HEK293 (cell line): ENCODE measurements at regions not wholly inside any gene's neighbourhood (a gene's known extent, or its start where the extent isn't known, plus 50 kb on each side); places are given as distances from the start of the nearest gene placed in this dataset.
A peak's percentile ranks its signal among the peaks of the same experiment; 100 is the strongest.

ENCODE experiments used
- CTCF ChIA-PET: fragments of 350-600 bp; formaldehyde crosslinking; extraction: SDS; loops from one replicate; lab custom pipeline; 2021; ENCODE audit warnings: antibody characterized with exemption; lab: Yijun Ruan, JAX
- POLR2A ChIA-PET: fragments of 300-600 bp; formaldehyde crosslinking; extraction: SDS; loops from one replicate; lab custom pipeline; 2020; ENCODE audit warnings: antibody characterized with exemption, inconsistent platforms; lab: Yijun Ruan, JAX
- H3K27ac ChIP-seq: fragments of 200-500 bp; sonication (Bioruptor generic); 2 replicates; pipeline ENCODE4 v1.5.1; 2014; ENCODE audit warnings: low read depth, low read length, control low read depth, inconsistent platforms; ENCODE audit errors: extremely low read depth
- H3K36me3 ChIP-seq, 2 experiments: fragments of 200-500 bp in 1 of 2; sonication (Bioruptor generic) in 1 of 2; 1 replicate in 1 of 2; 2 replicates in 1 of 2; pipeline ENCODE4 v1.5.1; 2014 to 2017; ENCODE audit warnings: inconsistent platforms in 2 of 2, low read length in 2 of 2; ENCODE audit not compliant: control insufficient read depth in 2 of 2, insufficient read depth in 1 of 2
- H3K4me1 ChIP-seq: fragments of 200-500 bp; sonication (Bioruptor generic); 2 replicates; pipeline ENCODE4 v1.5.1; 2014; ENCODE audit warnings: mild to moderate bottlenecking, low read length, inconsistent platforms; ENCODE audit not compliant: control insufficient read depth, insufficient read depth
- H3K4me3 ChIP-seq: 2 replicates; pipeline ENCODE4 v1.5.1; 2011; ENCODE audit warnings: low read depth, mild to moderate bottlenecking, control low read depth, low read length, moderate library complexity
- H3K9me3 ChIP-seq: fragments of 200-500 bp; sonication (Bioruptor generic); 2 replicates; pipeline ENCODE4 v1.5.1; 2014; ENCODE audit warnings: low read depth, low read length, inconsistent platforms; ENCODE audit not compliant: control insufficient read depth, insufficient read depth
- BCL11B ChIP-seq: fragments of 450-650 bp; formaldehyde crosslinking; IDR thresholded peaks from 2 replicates; pipeline ENCODE4 v1.5.1; 2016; ENCODE audit warnings: low read depth, missing biosample characterization, missing genetic modification characterization
- EGR2 ChIP-seq: fragments of 450-650 bp; formaldehyde crosslinking; IDR thresholded peaks from 2 replicates; pipeline ENCODE4 v1.5.1; 2016; ENCODE audit warnings: low read depth, missing biosample characterization, missing genetic modification characterization
- HIC1 ChIP-seq: fragments of 450-650 bp; formaldehyde crosslinking; IDR thresholded peaks from 2 replicates; pipeline ENCODE4 v1.5.1; 2016; ENCODE audit warnings: missing biosample characterization, missing genetic modification characterization
- KLF16 ChIP-seq: fragments of 450-650 bp; formaldehyde crosslinking; IDR thresholded peaks from 2 replicates; pipeline ENCODE4 v1.5.1; 2017; ENCODE audit warnings: missing biosample characterization, missing genetic modification characterization
- KLF17 ChIP-seq: fragments of 450-650 bp; formaldehyde crosslinking; IDR thresholded peaks from 2 replicates; pipeline ENCODE4 v1.5.1; 2016; ENCODE audit warnings: missing biosample characterization, missing genetic modification characterization
- ZBTB10 ChIP-seq: fragments of 450-650 bp; formaldehyde crosslinking; IDR thresholded peaks from 2 replicates; pipeline ENCODE4 v1.5.1; 2016; ENCODE audit warnings: missing biosample characterization, missing genetic modification characterization
- ZBTB21 ChIP-seq: fragments of 450-650 bp; formaldehyde crosslinking; IDR thresholded peaks from 2 replicates; pipeline ENCODE4 v1.5.1; 2017; ENCODE audit warnings: missing biosample characterization, missing genetic modification characterization
- ZEB2 ChIP-seq: fragments of 450-650 bp; formaldehyde crosslinking; IDR thresholded peaks from 2 replicates; pipeline ENCODE4 v1.5.1; 2016; ENCODE audit warnings: missing biosample characterization, missing genetic modification characterization
- ZFHX2 ChIP-seq: fragments of 450-650 bp; formaldehyde crosslinking; conservative IDR thresholded peaks from 2 replicates; pipeline ENCODE4 v1.5.1; 2016; ENCODE audit warnings: missing biosample characterization, missing genetic modification characterization
- ZNF112 ChIP-seq: fragments of 450-650 bp; formaldehyde crosslinking; IDR thresholded peaks from 2 replicates; pipeline ENCODE4 v1.5.0; 2017; ENCODE audit warnings: missing biosample characterization, missing genetic modification characterization
- ZNF140 ChIP-seq: fragments of 450-650 bp; formaldehyde crosslinking; IDR thresholded peaks from 2 replicates; pipeline ENCODE4 v1.5.1; 2016; ENCODE audit warnings: missing biosample characterization, missing genetic modification characterization
- ZNF221 ChIP-seq: fragments of 450-650 bp; formaldehyde crosslinking; IDR thresholded peaks from 2 replicates; pipeline ENCODE4 v1.5.1; 2017; ENCODE audit warnings: missing biosample characterization, missing genetic modification characterization, borderline replicate concordance
- ZNF26 ChIP-seq: fragments of 450-650 bp; formaldehyde crosslinking; IDR thresholded peaks from 2 replicates; pipeline ENCODE4 v1.5.1; 2016; ENCODE audit warnings: missing biosample characterization, missing genetic modification characterization
- ZNF302 ChIP-seq: fragments of 450-650 bp; formaldehyde crosslinking; IDR thresholded peaks from 2 replicates; pipeline ENCODE4 v1.5.1; 2016; ENCODE audit warnings: missing biosample characterization, missing genetic modification characterization, low read depth
- ZNF37A ChIP-seq: fragments of 450-650 bp; IDR thresholded peaks from 2 replicates; pipeline ENCODE4 v1.5.1; 2018; ENCODE audit warnings: missing biosample characterization, missing genetic modification characterization
- ZNF423 ChIP-seq: fragments of 450-650 bp; formaldehyde crosslinking; IDR thresholded peaks from 2 replicates; pipeline ENCODE4 v1.5.1; 2016; ENCODE audit warnings: missing biosample characterization, missing genetic modification characterization
- ZNF433 ChIP-seq: fragments of 450-650 bp; formaldehyde crosslinking; IDR thresholded peaks from 2 replicates; pipeline ENCODE4 v1.5.1; 2016; ENCODE audit warnings: missing biosample characterization, missing genetic modification characterization, low read depth
- ZNF488 ChIP-seq: fragments of 450-650 bp; formaldehyde crosslinking; IDR thresholded peaks from 2 replicates; pipeline ENCODE4 v1.5.1; 2016; ENCODE audit warnings: missing biosample characterization, missing genetic modification characterization
- ZNF501 ChIP-seq: fragments of 450-650 bp; formaldehyde crosslinking; IDR thresholded peaks from 2 replicates; pipeline ENCODE4 v1.5.1; 2016; ENCODE audit warnings: missing biosample characterization, missing genetic modification characterization
- ZNF600 ChIP-seq: fragments of 450-650 bp; formaldehyde crosslinking; IDR thresholded peaks from 2 replicates; pipeline ENCODE4 v1.5.1; 2016; ENCODE audit warnings: missing biosample characterization, missing genetic modification characterization
- ZNF629 ChIP-seq: fragments of 450-650 bp; formaldehyde crosslinking; IDR thresholded peaks from 2 replicates; pipeline ENCODE4 v1.5.1; 2017; ENCODE audit warnings: missing biosample characterization, missing genetic modification characterization
- ZNF670 ChIP-seq: fragments of 450-650 bp; formaldehyde crosslinking; IDR thresholded peaks from 2 replicates; pipeline ENCODE4 v1.5.1; 2016; ENCODE audit warnings: missing biosample characterization, missing genetic modification characterization, low read depth

- TF ChIP-seq HIC1 (tag by site-specific recombination) (no peak), ZNF501 (tag by site-specific recombination) (no peak), ZNF423 (no peak), ZNF37A (no peak), BCL11B (tag by site-specific recombination) (no peak), ZNF26 (tag by site-specific recombination) (no peak)
- Histone ChIP-seq H3K4me3 (no peak overlapping the region), H3K36me3 (no peaks in the 10 kb centered on the region), H3K27ac (no peak overlapping the region), H3K4me1 (no peaks in the 10 kb centered on the region), H3K9me3 (no peaks in the 10 kb centered on the region)
- CTCF ChIA-PET = interaction anchor here (0.7 to 1.0 kb wide), 2 partner anchors 37 to 668 kb away, joined by 3 read pairs; no protein-coding TSS in a partner anchor
- POLR2A ChIA-PET = no interaction called here
These were observed 74.6 kb upstream of the NALF2 start for GRCh38 chrX:69429339-69430015.

- no peaks in the 10 kb centered on the region for H3K4me1 ChIP-seq
- no peak overlapping the region for H3K4me3 ChIP-seq
- H3K27ac ChIP-seq = no peak overlapping the region
- no peaks in the 10 kb centered on the region for H3K9me3 ChIP-seq
- CTCF ChIA-PET = interaction anchor here (0.6 to 1.1 kb wide), 4 partner anchors 17 to 179 kb away, joined by 3 to 4 read pairs (median 3); no protein-coding TSS in a partner anchor
- no peaks in the 10 kb centered on the region for H3K36me3 ChIP-seq
- TF ChIP-seq ZNF670 (tag by site-specific recombination) (no peak), ZEB2 (no peak), ZBTB10 (tag by site-specific recombination) (no peak), ZNF140 (tag by site-specific recombination) (no peak), ZNF221 (no peak), ZNF488 (tag by site-specific recombination) (no peak), ZNF433 (tag by site-specific recombination) (no peak), ZBTB21 (tag by site-specific recombination) (no peak), EGR2 (tag by site-specific recombination) (peak; percentile 77), KLF16 (tag by site-specific recombination) (no peak), ZFHX2 (tag by site-specific recombination) (peak; percentile 51), KLF17 (tag by site-specific recombination) (no peak), ZNF302 (no peak), ZNF629 (tag by site-specific recombination) (no peak), ZNF600 (tag by site-specific recombination) (no peak), ZNF112 (tag by site-specific recombination) (no peak)
- POLR2A ChIA-PET = no interaction called here
These were observed 75.9 kb upstream of the NALF2 start for GRCh38 chrX:69428216-69428615.
